ENCODE measurements at regions not wholly inside any gene's neighbourhood (a gene's known extent, or its start where the extent isn't known, plus 50 kb on each side); places are given as distances from the start of the nearest gene placed in this dataset.
"Not testable (repeated sequence)": the region's sequence is repeated elsewhere in the genome, so short reads cannot be mapped to it uniquely, and the experiment has no call there.

DNA sequence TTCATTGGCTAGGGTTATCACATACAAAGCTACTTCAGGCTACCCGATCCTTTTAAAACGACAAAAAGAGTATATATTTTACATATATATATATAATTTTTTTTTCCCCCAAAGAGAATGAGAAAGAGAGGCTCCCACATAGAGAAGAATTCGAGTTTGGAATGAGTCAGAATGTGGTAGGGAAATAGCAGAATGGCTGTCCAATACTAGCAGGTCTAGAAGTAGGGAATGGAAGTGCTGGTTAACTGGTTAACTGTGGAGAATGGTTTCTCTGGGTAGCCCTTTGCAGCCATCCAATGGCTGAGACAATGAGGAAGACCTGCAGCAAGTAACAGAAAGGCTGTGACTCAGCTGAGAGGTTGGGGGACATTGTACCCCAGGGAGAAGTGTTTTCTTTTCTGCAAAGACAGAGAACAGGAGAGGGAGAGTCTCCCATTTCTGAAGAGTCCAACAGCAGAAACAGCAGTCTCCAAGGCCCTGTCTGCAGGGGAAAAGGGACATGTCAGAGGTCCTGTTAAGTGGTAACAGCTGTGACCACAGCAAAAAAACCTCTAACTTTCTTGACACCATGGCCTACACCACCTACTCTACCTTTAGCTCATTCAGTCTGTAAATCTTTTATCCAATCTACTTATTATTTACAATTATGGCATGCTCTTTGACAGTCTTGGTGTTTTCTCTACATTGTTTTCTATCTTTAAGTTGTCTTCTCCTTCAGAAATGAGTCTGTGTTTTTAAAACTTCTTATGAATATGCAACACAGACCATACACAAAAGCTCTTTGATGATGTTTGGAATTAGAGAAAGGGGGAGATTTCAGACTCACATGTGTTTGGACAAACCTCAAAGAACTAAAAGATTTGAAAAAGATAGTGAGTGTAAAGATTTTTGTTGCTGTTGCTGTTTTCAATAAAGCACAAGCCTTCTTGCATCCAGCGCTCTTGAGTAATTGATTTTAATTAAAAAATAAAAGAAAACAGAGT is 116.1 kb upstream of the SLC7A14 start:
- no peak for DNase-seq

DNA sequence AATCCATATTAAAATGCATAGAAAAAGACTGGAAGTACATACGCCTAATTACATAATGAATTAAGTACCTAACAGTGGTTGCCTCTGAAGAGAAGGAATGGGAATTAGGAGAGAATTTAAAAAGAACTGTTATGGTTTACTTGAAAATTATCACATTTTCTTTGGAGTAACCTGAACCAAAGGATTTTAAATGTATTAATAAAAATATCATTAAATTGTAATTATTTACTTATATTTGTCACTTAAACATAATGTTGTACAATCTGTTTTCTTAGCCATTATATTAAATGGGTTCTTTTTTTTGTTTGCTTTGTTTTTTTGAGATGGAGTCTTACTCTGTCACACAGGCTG is 114.2 kb upstream of the SLC7A14 start:
- DNase-seq = no peak

DNA sequence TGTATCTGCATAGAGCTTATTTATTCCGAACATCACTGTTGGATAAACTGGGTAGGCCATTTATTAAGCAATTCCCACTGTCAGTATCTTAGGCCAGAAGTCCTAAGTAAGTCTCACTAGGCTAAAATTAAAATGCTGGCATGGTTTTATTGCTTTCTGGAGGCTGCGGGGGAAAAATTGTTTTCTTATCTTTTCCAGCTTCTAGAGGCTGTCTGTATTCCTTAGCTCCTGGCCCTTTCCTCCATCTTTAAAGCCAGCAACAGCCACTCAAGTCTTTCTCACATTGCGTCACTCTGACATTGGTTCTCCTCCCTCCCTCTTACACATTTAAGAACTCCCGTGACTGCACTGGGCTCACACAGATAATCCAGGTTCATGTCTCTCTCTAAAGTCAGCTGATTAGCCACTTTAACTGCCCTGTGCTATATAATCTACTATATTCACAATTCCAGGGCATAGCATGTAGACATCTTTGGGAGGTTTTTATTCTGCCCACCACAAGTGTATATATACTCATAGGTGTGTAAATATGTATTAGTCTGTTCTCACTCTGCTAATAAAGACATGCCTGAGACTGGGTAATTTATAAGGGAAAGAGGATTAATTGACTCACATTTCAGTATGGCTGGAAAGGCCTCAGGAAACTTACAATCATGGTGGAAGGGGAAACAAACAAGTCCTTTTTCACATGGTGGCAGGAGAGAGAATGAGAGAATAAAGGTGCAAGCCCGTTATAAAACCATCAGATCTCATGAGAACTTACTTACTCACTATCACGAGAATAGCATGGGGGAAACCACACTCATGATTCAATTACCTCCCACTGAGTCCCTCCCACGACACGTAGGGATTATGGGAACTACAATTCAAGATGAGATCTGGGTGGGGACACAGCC is 113.5 kb upstream of the SLC7A14 start:
- no peak for DNase-seq

DNA sequence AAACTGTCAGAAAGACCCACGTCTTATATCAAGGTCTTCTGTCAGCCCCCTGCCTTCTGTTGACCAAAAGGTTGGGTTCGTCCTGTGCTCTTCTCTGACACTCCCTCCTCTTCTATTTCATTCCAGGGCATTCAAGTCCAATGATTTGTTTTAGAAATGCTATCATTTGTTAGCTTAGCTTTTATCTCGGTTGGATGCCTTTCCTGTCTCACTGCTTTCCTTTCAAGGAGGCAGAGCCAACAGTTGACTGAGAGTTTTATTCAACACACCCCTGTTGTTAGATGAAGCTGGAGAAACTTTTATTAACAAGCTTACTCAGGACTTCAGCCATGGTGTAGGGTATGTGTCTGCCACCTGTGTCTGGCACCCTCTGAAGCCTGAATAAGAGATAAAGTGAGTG is 112.0 kb upstream of the SLC7A14 start:
- no peak for DNase-seq

DNA sequence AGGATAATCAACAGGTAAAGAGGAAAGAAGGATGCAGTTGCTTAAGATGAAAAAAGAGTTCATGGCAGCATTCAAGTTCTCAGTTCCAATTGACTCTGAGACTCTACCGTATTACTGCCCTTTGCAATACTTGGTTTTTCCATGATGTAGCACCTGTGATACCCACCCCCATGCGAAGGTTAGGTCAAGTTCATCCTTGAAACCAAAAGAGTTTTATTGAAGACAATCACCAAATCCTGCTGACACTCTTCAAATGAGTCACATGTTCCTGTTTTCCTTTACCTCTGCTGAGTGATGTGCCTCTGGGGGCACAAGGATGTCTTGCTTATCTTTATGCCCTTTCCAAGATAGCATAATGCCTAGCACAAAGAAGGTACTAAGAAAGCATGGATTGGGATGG is 111.3 kb upstream of the SLC7A14 start:
- no peak for DNase-seq

DNA sequence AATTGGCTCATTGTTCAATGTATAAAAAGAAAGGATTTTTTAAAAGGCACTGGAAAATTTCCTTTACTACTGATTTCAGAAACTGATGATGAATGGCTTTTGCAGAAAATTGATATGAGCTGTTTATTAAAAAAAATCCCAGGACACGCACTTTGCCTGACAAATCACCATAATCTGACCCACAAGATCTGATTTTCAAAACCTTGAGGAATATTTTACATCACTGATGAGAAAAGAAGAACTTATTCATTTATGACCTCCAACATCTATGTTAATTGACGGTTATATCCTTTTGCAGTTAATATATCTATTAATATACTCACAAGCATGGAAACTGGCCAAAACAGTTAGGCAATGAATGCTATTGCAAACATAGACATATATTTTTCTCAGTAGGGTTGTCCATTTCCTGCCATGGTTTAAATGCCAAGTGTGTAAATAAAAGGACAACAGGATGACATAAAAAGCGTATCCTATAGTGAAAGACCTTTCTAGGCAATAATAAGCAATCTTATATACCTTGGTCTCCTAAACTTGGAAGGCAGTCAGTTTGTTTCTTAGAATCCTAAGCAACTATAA is 109.7 kb upstream of the SLC7A14 start:
- no peak for DNase-seq

DNA sequence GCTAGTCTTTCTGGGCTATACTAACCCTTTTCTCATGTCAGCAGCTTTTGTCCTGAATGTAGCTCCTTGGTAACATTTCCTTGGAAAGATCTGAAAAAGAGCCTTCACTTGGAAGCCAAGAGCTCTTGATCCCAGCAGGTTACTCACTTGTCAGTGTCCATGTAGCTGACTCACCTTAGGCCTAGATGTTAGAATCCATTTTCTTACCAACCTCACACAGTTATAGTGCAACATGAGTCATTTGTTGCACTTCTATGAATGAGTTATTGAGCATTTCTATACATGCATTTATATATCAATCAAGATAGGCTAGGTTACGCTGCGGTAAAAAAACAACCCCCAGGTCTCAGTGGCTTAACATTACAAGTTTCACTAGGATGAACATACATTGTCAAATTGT is 106.8 kb upstream of the SLC7A14 start:
- DNase-seq = no peak

DNA sequence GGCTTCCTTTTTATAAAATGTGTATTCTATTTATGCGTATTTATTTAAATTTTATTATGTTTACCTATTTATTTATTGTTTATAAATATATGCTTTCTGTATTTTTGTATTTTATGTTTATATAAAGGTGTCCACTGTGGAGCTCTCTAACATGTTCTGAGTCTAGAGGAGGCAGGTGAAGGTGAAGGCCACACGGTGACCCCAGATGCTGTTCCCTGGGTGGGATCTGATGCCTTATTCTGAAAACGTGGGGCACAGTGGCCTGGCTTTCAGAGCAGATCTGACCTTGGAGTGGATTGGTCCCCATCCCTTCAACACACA is 104.7 kb upstream of the SLC7A14 start:
- no peak for DNase-seq

DNA sequence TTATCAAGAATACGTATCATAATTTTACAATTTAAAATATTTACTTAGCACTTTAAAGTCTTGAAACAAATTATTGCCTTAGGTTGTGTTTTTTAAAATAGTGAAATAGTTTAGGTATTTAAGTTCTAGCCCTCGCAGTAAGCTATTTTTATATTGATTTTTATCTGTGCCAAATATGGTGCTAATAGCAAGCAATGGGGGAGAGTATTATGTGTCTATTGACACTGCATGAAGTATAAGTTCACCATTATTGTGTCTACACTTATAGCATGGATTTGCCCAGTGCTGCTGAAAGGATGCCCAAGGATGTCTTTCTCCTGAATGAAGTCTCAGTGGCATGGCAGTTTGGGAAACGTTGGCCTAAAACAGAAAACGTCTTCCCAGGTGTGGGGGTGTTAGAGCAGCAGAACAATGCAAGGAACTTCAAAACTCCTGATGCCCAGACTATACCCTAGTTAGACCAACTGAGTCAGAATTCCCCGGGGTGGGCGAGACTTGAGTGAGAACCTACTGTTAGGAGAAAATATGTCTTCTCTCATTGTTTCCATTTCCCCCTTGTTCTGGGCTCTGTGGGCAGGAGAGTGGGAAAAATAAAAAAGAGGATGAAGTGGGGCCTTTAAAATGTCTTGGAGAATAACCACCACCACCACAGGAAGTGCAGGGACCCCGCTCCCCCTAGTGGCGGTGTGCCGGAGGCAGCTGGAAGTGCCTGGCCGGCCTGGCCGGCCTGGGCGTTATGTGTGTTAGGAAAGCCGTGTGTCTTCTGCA is 104.2 kb upstream of the SLC7A14 start:
- no peak for DNase-seq

DNA sequence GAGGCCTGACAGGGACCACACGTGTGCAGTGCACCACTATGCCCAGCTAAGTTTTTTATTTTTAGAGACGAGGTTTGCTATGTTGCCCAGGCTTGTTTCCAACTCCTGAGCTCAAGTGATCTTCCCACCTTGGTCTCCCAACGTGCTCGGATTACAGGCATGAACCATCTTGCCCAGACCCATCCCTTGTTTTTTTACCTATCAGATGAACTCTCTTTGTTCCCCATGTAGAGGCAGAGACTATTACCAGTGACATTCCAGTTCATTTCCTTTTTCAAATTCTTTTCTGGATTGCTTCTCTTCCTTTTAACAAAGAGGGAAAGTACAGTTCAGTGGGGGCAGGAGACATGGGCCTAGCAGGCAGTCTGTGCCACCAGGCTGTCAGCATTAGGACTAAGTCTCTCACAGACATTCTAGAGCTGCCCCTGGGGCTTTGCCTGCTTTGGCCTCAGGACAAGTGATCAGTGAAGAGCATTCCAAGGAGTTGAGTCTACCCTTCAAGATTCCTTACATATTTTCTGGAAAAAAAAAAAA is 103.5 kb upstream of the SLC7A14 start:
- no peak for DNase-seq

DNA sequence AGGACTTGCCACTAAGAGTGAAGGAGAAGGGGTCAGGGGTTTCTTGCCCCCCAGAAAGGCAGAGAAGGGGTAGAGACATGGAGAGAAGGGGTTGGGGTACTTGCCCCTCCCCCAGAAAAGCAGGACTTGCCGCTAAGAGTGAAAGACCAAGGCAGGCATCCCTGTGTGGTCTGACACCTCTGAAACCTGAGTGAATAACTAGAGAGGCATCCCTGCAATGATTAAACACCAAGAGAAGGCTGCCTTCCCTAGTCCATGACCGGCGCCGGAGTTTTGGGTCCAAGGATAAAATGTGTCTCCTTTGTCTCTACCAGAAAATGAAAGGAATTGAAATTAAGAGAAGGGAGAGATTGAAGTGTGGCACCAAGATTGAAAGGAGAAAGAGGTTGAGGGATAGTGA is 102.3 kb upstream of the SLC7A14 start:
- DNase-seq = not testable (repeated sequence)

DNA sequence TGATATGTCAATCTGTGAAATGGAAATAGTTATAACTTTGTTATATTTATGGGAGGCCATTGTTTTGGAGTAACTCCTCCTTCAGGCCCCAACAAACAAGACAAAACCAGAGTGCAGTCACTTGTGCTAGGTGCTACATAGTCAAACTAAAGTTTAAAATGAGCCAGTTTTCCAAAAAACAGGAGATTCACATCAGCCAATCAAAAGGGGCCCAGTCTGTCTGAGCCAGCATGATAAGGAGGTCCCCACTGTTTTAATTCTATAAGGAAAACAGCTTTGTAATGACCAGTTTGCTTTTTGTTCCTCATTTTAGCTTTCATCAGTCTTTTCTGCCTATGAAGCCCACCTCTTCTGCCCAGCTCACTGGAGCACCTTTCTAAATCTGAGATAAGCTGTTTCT is 94.7 kb upstream of the SLC7A14 start:
- no peak for DNase-seq

DNA sequence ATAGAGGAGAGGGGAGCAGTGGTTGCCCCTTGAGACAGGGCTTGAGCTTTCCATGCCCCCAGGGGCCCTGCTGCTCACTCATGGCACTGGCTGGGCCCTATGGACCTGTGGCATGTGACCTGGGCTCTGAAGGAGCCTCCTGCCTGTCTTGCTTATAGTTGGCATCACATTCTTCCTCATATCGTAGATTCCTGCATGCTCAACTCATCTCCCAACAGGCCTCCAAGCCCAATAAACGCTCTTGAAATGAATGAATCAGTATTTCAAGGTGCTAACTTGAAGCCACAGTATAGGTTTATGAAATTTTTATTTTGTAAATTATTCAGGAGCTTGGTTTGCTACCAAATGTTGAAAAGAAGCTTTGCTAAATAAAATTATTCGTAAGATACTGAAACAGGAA is 93.3 kb upstream of the SLC7A14 start:
- DNase-seq = no peak

DNA sequence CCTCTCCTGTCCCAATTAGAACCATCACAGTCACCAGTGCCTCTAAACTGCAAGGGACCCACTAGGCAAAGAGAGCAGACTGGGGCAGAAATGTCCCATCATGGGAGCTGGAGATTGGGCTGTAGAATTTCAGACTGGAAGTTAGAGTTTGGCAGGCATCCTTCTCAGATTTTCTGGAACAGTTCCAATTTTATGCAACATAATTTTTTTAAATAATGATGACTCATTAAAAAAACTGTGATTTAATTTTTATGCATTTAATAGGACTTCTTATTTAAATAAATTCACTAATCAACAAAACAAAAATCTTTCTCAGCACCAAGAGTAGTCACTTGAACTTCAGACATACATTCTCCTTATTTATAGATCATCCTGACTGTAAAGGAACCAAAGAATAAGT is 84.6 kb upstream of the SLC7A14 start:
- no peak for DNase-seq

DNA sequence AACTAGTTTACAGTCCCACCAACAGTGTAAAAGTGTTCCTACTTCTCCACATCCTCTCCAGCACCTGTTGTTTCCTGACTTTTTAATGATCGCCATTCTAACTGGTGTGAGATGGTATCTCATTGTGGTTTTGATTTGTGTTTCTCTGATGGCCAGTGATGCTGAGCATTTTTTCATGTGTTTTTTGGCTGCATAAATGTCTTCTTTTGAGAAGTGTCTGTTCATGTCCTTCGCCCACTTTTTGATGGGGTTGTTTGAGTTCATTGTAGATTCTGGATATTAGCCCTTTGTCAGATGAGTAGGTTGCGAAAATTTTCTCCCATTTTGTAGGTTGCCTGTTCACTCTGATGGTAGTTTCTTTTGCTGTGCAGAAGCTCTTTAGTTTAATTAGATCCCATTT is 77.1 kb upstream of the SLC7A14 start:
- DNase-seq = not testable (repeated sequence)

DNA sequence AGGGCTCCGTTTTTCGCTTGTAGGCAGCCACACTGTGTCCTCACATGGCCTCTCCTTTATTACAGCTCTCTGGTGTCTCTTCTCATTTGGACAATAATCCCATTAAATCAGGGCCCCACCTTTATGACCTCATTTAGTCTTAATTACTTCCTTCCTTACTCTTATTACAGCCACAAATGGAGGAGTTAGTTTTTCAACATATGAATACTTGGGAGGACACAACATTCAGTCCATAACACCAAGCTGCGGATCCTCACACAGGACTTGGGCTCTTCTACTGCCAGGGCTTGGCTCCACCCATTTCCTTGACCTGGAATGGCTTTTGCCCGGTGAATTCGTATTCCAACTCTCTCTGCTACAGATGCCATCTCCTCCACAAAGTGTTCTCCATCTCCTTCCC is 74.3 kb upstream of the SLC7A14 start:
- no peak for DNase-seq

DNA sequence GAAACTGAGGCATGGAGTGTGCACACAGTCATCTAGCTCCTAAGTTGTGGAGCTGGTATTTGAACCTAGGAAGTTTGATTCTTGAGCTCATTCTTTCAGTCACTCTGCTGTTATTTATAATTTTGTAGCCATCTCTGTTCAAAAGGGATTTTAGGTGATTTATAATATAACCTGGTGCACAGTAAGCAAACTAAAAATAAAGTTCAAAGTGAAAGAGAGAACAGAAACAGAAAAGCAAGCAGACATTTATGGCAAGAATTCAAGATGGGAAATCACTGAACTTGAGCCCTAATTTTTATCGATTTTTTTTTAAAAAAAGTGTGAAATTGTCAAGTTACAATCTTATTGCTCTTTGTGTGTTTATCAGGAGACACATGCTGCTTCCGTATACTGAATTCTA is 71.4 kb upstream of the SLC7A14 start:
- DNase-seq = no peak

DNA sequence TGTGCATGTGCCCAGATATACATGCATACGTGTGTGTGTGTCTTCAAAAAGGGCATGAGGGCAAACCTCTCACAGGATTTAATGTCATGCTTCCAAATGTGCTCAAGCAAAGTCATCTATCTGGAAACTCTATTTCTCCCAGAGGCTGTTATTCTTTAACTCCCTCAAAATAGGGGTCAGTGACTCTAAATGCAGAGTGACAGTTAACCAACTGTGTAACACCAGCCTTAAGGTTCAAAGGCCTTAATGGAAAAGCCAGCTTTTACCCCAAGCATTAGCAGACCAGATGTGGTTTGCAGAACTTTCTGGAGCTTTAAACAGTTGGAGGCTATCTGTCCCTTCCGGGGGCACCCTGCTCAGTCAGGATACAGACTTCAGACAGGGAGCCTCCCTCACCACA is 70.4 kb upstream of the SLC7A14 start:
- no peak for DNase-seq

DNA sequence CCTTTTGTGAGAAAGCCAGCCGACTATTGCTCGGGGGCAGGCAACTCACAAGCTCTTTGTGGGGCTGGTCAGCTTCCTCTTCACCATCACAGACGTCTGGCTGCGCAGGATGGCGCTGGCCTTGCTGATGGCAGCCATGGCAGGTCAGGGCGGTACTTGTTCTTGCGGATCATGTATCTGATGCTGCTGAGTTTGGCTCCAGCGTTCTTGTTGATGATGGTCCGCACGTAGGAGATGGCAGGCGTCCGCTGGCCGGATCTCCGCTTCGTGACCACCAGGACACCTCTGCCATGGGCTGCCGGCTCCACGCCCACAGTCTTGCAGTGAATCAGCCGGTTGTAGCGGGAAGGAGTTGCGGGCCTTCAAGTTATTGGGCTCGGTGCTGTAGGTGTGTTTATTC is 67.9 kb upstream of the SLC7A14 start:
- DNase-seq = no peak

DNA sequence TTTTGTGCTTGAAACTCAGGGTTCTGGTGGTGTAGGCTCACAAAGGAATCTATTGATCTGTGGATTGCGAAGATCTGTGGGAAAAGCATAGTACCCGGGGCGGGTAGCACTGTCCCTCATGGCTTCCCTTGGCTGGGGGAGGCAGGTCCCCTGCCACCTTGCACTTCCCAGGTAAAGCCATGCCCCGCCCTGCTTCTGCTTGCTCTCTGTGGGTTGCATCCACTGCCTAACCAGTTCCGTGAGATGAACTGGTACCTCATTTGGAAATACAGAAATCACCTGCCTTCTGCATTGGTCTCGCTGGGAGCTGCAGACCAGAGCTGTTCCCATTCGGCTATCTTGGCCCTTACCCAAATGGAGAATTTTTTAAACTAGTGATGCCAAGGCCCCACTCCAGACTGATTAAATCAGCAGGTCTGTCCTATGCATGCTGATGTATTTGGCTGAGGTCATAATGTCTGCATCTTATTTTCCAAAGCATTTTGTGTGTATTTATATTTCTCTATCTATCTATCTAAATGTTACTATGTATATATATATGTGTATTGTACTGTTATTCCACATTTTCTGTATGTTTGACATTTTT is 65.5 kb upstream of the SLC7A14 start:
- no peak for DNase-seq

DNA sequence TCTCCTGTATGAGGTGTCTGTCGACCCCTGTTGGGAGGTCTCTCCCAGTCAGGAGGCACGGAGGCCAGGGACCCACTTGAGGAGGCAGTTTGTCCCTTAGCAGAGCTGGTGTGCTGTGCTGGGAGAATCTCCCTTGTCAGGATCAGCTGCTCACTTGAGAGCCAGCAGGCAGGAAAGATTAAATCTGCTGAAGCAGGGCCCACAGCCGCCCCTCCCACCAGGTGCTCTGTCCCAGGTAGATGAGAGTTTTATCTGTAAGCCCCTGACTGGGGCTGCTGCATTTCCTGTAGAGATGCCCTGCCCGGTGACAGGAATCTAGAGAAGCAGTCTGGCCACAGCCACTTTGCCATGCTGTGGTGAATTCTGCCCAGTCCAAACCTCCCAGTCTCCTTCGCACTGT is 64.7 kb upstream of the SLC7A14 start:
- not testable (repeated sequence) for DNase-seq

DNA sequence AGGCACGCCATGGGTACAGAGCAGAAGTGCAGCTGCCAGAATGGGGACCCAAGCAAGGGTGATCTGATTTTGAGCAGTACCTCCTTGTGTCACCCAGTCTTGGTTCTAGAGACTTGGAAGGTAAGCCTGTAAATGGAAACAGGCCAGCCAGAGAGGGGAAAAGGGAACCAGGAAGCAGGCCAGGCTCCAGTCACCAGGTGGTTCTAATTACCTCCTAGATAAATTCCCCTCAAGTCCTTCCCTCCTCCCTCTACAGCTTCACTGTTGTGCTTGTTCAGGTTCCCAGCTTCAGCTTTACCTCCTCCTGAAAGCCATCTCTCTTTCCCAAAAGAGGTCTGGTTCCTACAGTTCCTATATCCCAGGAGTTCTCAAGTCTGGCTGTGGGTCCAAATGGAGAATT is 58.8 kb upstream of the SLC7A14 start:
- no peak for DNase-seq

All from GF-D8 (cell line).